Endothelial cell of umbilical vein (primary cell): ENCODE measurements at regions not wholly inside any gene's neighbourhood (a gene's known extent, or its start where the extent isn't known, plus 50 kb on each side); places are given as distances from the start of the nearest gene placed in this dataset.

Experiments used
- BruUV-seq: library from RNA; stranded (reverse); fragments of 400-500 nt; replicated peaks from 2 replicates; lab custom pipeline; 2021; lab: Mats Ljungman, UMichigan
- CTCF ChIA-PET: fragments of 300-600, 350-600 bp; sonication (Branson Sonifier 250); formaldehyde crosslinking; loops from one replicate; lab custom pipeline; 2021; ENCODE audit warnings: antibody characterized with exemption, inconsistent platforms; lab: Charles Lee
- POLR2A ChIA-PET: fragments of 300-600, 350-600 bp; sonication (Branson Sonifier 250); formaldehyde crosslinking; loops from one replicate; lab custom pipeline; 2021; ENCODE audit warnings: antibody characterized with exemption, inconsistent platforms; lab: Charles Lee
- DNase-seq: peaks from one replicate; pipeline ENCODE4 v3.0.0-alpha.2; 2011; ENCODE audit warnings: low read depth, low spot score
- FAIRE-seq: peaks from 2 replicates; lab custom pipeline; 2011; peaks lifted over from hg19 to GRCh38; lab: Jason Lieb, UNC
- H2AFZ ChIP-seq: 2 replicates; pipeline ENCODE4 v1.6.0; 2012; ENCODE audit warnings: low read depth, low read length, control low read depth, inconsistent platforms
- H3K27ac ChIP-seq: 2 replicates; pipeline ENCODE4 v1.5.1; 2011; ENCODE audit warnings: low read depth, mild to moderate bottlenecking, control low read depth, low read length, moderate library complexity; ENCODE audit not compliant: insufficient read depth
- H3K27me3 ChIP-seq, 2 experiments: 2 replicates each; pipeline versions ENCODE4 v1.6.0 to v1.6.1; 2011; ENCODE audit warnings: low read length in 2 of 2, mixed read lengths in 1 of 2; ENCODE audit not compliant: control insufficient read depth in 2 of 2, insufficient read depth in 2 of 2
- H3K36me3 ChIP-seq, 2 experiments: 2 replicates in 1 of 2; 3 replicates in 1 of 2; pipeline ENCODE4 v1.5.1; 2011; ENCODE audit warnings: low read length in 2 of 2, mild to moderate bottlenecking in 1 of 2, moderate library complexity in 1 of 2; ENCODE audit not compliant: control insufficient read depth in 2 of 2, insufficient read depth in 2 of 2; ENCODE audit errors: extremely low read depth in 1 of 2
- H3K4me1 ChIP-seq: 3 replicates; pipeline ENCODE4 v1.5.1; 2011; ENCODE audit warnings: mild to moderate bottlenecking, low read length; ENCODE audit not compliant: control insufficient read depth, insufficient read depth; ENCODE audit errors: extremely low read depth
- H3K4me2 ChIP-seq: 2 replicates; pipeline ENCODE4 v1.6.1; 2011; ENCODE audit warnings: low read length, control low read depth, mixed read lengths; ENCODE audit not compliant: insufficient read depth
- H3K4me3 ChIP-seq, 3 experiments: fragments of 200-600 bp in 1 of 3; sonication (generic), shearing (Covaris generic) in 1 of 3; replicated peaks in 1 of 3; 2 replicates each; pipeline ENCODE4 v1.5.1; 2011 to 2016; ENCODE audit warnings: control low read depth in 3 of 3, low read length in 3 of 3, mild to moderate bottlenecking in 2 of 3, inconsistent platforms in 1 of 3, low read depth in 1 of 3, moderate library complexity in 1 of 3; ENCODE audit not compliant: insufficient read depth in 1 of 3
- H3K79me2 ChIP-seq: 2 replicates; pipeline ENCODE4 v1.6.0; 2012; ENCODE audit warnings: low read length, inconsistent platforms; ENCODE audit not compliant: control insufficient read depth, insufficient read depth
- H3K9ac ChIP-seq: replicated peaks from 2 replicates; pipeline ENCODE3; 2011; ENCODE audit warnings: low read length, control low read depth; ENCODE audit not compliant: insufficient read depth; ENCODE audit errors: extremely low read depth
- H3K9me1 ChIP-seq: replicated peaks from 3 replicates; pipeline ENCODE4 v1.6.0; 2011; ENCODE audit warnings: mild to moderate bottlenecking, low read length; ENCODE audit not compliant: control insufficient read depth, insufficient read depth; ENCODE audit errors: extremely low read depth
- H3K9me3 ChIP-seq: replicated peaks from 2 replicates; pipeline ENCODE4 v1.5.1; 2012; ENCODE audit warnings: low read length, inconsistent platforms; ENCODE audit not compliant: control insufficient read depth, insufficient read depth
- H4K20me1 ChIP-seq: replicated peaks from 2 replicates; pipeline ENCODE3; 2011; ENCODE audit warnings: mild to moderate bottlenecking, low read length; ENCODE audit not compliant: control insufficient read depth, insufficient read depth; ENCODE audit errors: extremely low read depth
- EZH2 ChIP-seq: IDR thresholded peaks from 2 replicates; pipeline ENCODE4 v1.6.1; 2012; ENCODE audit warnings: borderline replicate concordance, low read depth, mild to moderate bottlenecking, moderate library complexity, low read length, inconsistent platforms; ENCODE audit not compliant: severe bottlenecking
- FOS ChIP-seq: IDR thresholded peaks from 2 replicates; pipeline ENCODE4 v1.6.1; 2011; ENCODE audit warnings: mild to moderate bottlenecking, low read length, moderate library complexity, borderline replicate concordance; ENCODE audit not compliant: insufficient read depth
- GATA2 ChIP-seq: IDR thresholded peaks from 2 replicates; pipeline ENCODE4 v1.7.0; 2011; ENCODE audit warnings: low read depth, mild to moderate bottlenecking, moderate library complexity, mixed read lengths, low read length; ENCODE audit not compliant: insufficient read length, insufficient read depth
- JUN ChIP-seq: IDR thresholded peaks from 2 replicates; pipeline ENCODE4 v1.6.1; 2011; ENCODE audit warnings: borderline replicate concordance, low read depth; ENCODE audit not compliant: insufficient read length, insufficient read depth
- MYC ChIP-seq: IDR thresholded peaks from one replicate; pipeline ENCODE4 v1.6.1; 2011; ENCODE audit warnings: mild to moderate bottlenecking, low read depth, low read length
- POLR2A ChIP-seq: IDR thresholded peaks from 2 replicates; pipeline ENCODE4 v1.6.1; 2012; ENCODE audit warnings: low read depth, mild to moderate bottlenecking, control low read depth, low read length
- POLR2AphosphoS5 ChIP-seq: IDR thresholded peaks from 2 replicates; pipeline ENCODE4 v1.6.1; 2012; ENCODE audit warnings: low read depth, mild to moderate bottlenecking, control low read depth, low read length, moderate library complexity; ENCODE audit not compliant: insufficient read depth
- dilution Hi-C: fragments of 300-500 bp; cut with MboI; formaldehyde crosslinking; loops from one replicate; pipeline ENCODE4 v1.15.0; 2019; ENCODE audit warnings: low sequenced_read_pairs; ENCODE audit not compliant: extremely low pct_ligation_motif_present
- intact Hi-C: fragments of 100-400 bp; cut with micrococcal nuclease; formaldehyde crosslinking; loops from one replicate; pipeline ENCODE4 v1.10.0; 2022
- TF ChIP-seq, protein P1 (sequence below), 2 donors: IDR thresholded peaks; 1 replicate in 1 of 2; 2 replicates in 1 of 2; pipeline ENCODE4 v1.5.1; 2011; ENCODE audit warnings: low read length in 2 of 2, mild to moderate bottlenecking in 2 of 2, moderate library complexity in 2 of 2, control low read depth in 1 of 2, inconsistent platforms in 1 of 2, low read depth in 1 of 2; ENCODE audit not compliant: insufficient read depth in 1 of 2; ENCODE audit errors: extremely low read depth in 1 of 2
- TF ChIP-seq, protein P2 (sequence below): IDR thresholded peaks from 2 replicates; pipeline ENCODE4 v1.6.1; 2011; ENCODE audit not compliant: insufficient read depth, insufficient read length

- ChIA-PET POLR2A (no interaction called here), CTCF (no interaction called here)
These were observed 601.5 kb downstream of the QKI start for GRCh38 chr6:164016056-164016455.

DNA sequence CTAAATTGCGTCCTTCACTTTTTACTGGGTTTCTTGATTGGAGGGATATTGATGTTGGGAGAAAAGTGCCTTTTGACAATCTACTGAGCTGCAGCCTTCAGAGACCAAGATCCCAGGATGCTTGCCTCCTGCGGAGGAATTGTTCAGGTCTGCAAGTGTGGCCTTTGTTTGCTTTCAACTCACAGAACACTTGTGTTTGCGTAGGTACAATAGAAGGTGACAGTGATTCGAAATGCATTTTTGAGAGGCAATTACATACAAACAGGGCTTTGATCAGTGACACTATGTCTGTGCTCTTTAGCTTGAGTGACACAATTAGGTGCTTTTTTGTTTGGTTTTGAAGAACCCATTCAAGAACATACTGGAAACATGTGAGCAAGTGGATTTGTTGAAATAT, 600.6 kb downstream of the QKI start:
- no peak for TF ChIP-seq FOS
- no peak for TF ChIP-seq JUN
- no peak for TF ChIP-seq POLR2AphosphoS5
- TF ChIP-seq, protein P1, sequence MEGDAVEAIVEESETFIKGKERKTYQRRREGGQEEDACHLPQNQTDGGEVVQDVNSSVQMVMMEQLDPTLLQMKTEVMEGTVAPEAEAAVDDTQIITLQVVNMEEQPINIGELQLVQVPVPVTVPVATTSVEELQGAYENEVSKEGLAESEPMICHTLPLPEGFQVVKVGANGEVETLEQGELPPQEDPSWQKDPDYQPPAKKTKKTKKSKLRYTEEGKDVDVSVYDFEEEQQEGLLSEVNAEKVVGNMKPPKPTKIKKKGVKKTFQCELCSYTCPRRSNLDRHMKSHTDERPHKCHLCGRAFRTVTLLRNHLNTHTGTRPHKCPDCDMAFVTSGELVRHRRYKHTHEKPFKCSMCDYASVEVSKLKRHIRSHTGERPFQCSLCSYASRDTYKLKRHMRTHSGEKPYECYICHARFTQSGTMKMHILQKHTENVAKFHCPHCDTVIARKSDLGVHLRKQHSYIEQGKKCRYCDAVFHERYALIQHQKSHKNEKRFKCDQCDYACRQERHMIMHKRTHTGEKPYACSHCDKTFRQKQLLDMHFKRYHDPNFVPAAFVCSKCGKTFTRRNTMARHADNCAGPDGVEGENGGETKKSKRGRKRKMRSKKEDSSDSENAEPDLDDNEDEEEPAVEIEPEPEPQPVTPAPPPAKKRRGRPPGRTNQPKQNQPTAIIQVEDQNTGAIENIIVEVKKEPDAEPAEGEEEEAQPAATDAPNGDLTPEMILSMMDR (IDR thresholded peaks at IDR 0.05; ENCODE audit: extremely low read depth in 1 of 2, insufficient read depth in 1 of 2, low read depth in 1 of 2, low read length in 2 of 2), result no peak
- no peak for TF ChIP-seq GATA2
- TF ChIP-seq POLR2A, result no peak
- TF ChIP-seq MYC, result no peak
- TF ChIP-seq, protein P2, sequence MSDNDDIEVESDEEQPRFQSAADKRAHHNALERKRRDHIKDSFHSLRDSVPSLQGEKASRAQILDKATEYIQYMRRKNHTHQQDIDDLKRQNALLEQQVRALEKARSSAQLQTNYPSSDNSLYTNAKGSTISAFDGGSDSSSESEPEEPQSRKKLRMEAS, result no peak
- TF ChIP-seq EZH2, result no peak
- ChIA-PET POLR2A (no interaction called here), CTCF (no interaction called here)
- H3K36me3 ChIP-seq, result no peaks in the 10 kb centered on the region
- H3K9me3 ChIP-seq, result no peaks in the 10 kb centered on the region
- no peaks in the 10 kb centered on the region for H3K79me2 ChIP-seq
- H3K4me1 ChIP-seq, result no peaks in the 10 kb centered on the region
- no peak overlapping the region for H3K27ac ChIP-seq
- DNase-seq (no peak), FAIRE-seq (no peak)
- intact Hi-C loops (no loop called here), dilution Hi-C loops (no loop called here)
- H3K4me2 ChIP-seq, result no peak overlapping the region
- no peak overlapping the region for H3K4me3 ChIP-seq
- BruUV-seq, result no TSS peak
- H3K27me3 ChIP-seq, result no peaks in the 10 kb centered on the region
- H3K9me1 ChIP-seq, result no peaks in the 10 kb centered on the region
- H2AFZ ChIP-seq, result no peak overlapping the region
- H3K9ac ChIP-seq, result no peak overlapping the region
- no peaks in the 10 kb centered on the region for H4K20me1 ChIP-seq

More at GRCh38 chr6:164016056-164016455, 601.5 kb downstream of the QKI start:
- no peaks in the 10 kb centered on the region for H3K27me3 ChIP-seq
- no peaks in the 10 kb centered on the region for H4K20me1 ChIP-seq
- intact Hi-C loops (no loop called here), dilution Hi-C loops (no loop called here)
- no peaks in the 10 kb centered on the region for H3K4me1 ChIP-seq
- no peak overlapping the region for H3K9ac ChIP-seq
- no peak overlapping the region for H3K27ac ChIP-seq
- FAIRE-seq (no peak), DNase-seq (no peak)
- H3K4me3 ChIP-seq, result no peak overlapping the region
- BruUV-seq, result no TSS peak
- H3K79me2 ChIP-seq, result no peaks in the 10 kb centered on the region
- H3K4me2 ChIP-seq, result no peak overlapping the region
- H2AFZ ChIP-seq, result no peak overlapping the region
- no peaks in the 10 kb centered on the region for H3K9me1 ChIP-seq
- H3K9me3 ChIP-seq, result no peaks in the 10 kb centered on the region
- H3K36me3 ChIP-seq, result no peaks in the 10 kb centered on the region
- TF ChIP-seq, protein P1 (IDR thresholded peaks at IDR 0.05; ENCODE audit: extremely low read depth in 1 of 2, insufficient read depth in 1 of 2, low read depth in 1 of 2, low read length in 2 of 2), result no peak
- TF ChIP-seq FOS, result no peak
- TF ChIP-seq POLR2AphosphoS5, result no peak
- TF ChIP-seq POLR2A, result no peak
- no peak for TF ChIP-seq GATA2
- TF ChIP-seq, protein P2, result no peak
